Endothelial cell of hepatic sinusoid (primary cell): ENCODE measurements at regions not wholly inside any gene's neighbourhood (a gene's known extent, or its start where the extent isn't known, plus 50 kb on each side); places are given as distances from the start of the nearest gene placed in this dataset.

Experiments
- in situ Hi-C: cut with HindIII; loops from 2 replicates; pipeline ENCODE4 v1.10.0; 2017; ENCODE audit warnings: low sequenced_read_pairs

GRCh38 chr12:104863296-104863948, 94.7 kb downstream of the SLC41A2 start:
- in situ Hi-C loops, result no loop called here

GRCh38 chr12:104858611-104859543, 99.2 kb downstream of the SLC41A2 start:
- in situ Hi-C loops, result no loop called here

GRCh38 chr12:104856531-104856930, 101.6 kb downstream of the SLC41A2 start:
- in situ Hi-C loops, result no loop called here

GRCh38 chr12:104855599-104855998, 102.5 kb downstream of the SLC41A2 start:
- in situ Hi-C loops, result no loop called here

- in situ Hi-C loops, result no loop called here
Observed at GRCh38 chr12:104852896-104853295, 105.2 kb downstream of the SLC41A2 start.

GRCh38 chr12:104852102-104852501, 106.0 kb downstream of the SLC41A2 start:
- in situ Hi-C loops, result no loop called here

GRCh38 chr12:104850781-104851180, 107.3 kb downstream of the SLC41A2 start:
- in situ Hi-C loops, result no loop called here

- in situ Hi-C loops, result loop anchor here (25.0 kb wide), 1 partner anchor 434 kb away; no protein-coding TSS in a partner anchor
Observed at GRCh38 chr12:104846056-104846767, 111.9 kb downstream of the SLC41A2 start.

- in situ Hi-C loops, result loop anchor here (25.0 kb wide), 1 partner anchor 432 kb away; no protein-coding TSS in a partner anchor
Observed at GRCh38 chr12:104844123-104844522, 114.0 kb downstream of the SLC41A2 start.

GRCh38 chr12:104840262-104840661, 117.8 kb downstream of the SLC41A2 start:
- in situ Hi-C loops, result loop anchor here (25.0 kb wide), 1 partner anchor 428 kb away; no protein-coding TSS in a partner anchor

GRCh38 chr12:104835317-104835716, 122.8 kb downstream of the SLC41A2 start:
- in situ Hi-C loops, result loop anchor here (5.0 to 25.0 kb wide), 3 partner anchors 38 to 423 kb away; no protein-coding TSS in a partner anchor

- in situ Hi-C loops, result loop anchor here (5.0 to 25.0 kb wide), 3 partner anchors 37 to 422 kb away; no protein-coding TSS in a partner anchor
Observed at GRCh38 chr12:104834607-104835006, 123.5 kb downstream of the SLC41A2 start.

GRCh38 chr12:104833756-104834155, 124.3 kb downstream of the SLC41A2 start:
- in situ Hi-C loops, result loop anchor here (25.0 kb wide), 1 partner anchor 421 kb away; no protein-coding TSS in a partner anchor

GRCh38 chr12:104828015-104828414, 130.1 kb downstream of the SLC41A2 start:
- in situ Hi-C loops, result loop anchor here (25.0 kb wide), 1 partner anchor 416 kb away; no protein-coding TSS in a partner anchor

GRCh38 chr12:104827587-104827986, 130.5 kb downstream of the SLC41A2 start:
- in situ Hi-C loops, result loop anchor here (25.0 kb wide), 1 partner anchor 415 kb away; no protein-coding TSS in a partner anchor

- in situ Hi-C loops, result loop anchor here (25.0 kb wide), 1 partner anchor 413 kb away; no protein-coding TSS in a partner anchor
Observed at GRCh38 chr12:104825408-104825807, 132.7 kb downstream of the SLC41A2 start.

GRCh38 chr12:104823985-104824461, 134.1 kb downstream of the SLC41A2 start:
- in situ Hi-C loops, result no loop called here

- in situ Hi-C loops, result no loop called here
Observed at GRCh38 chr12:104822941-104823340, 135.1 kb downstream of the SLC41A2 start.

- in situ Hi-C loops, result no loop called here
Observed at GRCh38 chr12:104816845-104817503, 141.1 kb downstream of the SLC41A2 start.

- in situ Hi-C loops, result no loop called here
Observed at GRCh38 chr12:104815935-104816334, 142.2 kb downstream of the SLC41A2 start.
